ELR (cell line): ENCODE measurements at regions not wholly inside any gene's neighbourhood (a gene's known extent, or its start where the extent isn't known, plus 50 kb on each side); places are given as distances from the start of the nearest gene placed in this dataset.
A peak's percentile ranks its signal among the peaks of the same experiment; 100 is the strongest.
"Not testable (repeated sequence)": the region's sequence is repeated elsewhere in the genome, so short reads cannot be mapped to it uniquely, and the experiment has no call there.

Source experiments
- DNase-seq: peaks from one replicate; pipeline ENCODE4 v3.0.0-alpha.2; 2015; ENCODE audit warnings: low read depth

DNA sequence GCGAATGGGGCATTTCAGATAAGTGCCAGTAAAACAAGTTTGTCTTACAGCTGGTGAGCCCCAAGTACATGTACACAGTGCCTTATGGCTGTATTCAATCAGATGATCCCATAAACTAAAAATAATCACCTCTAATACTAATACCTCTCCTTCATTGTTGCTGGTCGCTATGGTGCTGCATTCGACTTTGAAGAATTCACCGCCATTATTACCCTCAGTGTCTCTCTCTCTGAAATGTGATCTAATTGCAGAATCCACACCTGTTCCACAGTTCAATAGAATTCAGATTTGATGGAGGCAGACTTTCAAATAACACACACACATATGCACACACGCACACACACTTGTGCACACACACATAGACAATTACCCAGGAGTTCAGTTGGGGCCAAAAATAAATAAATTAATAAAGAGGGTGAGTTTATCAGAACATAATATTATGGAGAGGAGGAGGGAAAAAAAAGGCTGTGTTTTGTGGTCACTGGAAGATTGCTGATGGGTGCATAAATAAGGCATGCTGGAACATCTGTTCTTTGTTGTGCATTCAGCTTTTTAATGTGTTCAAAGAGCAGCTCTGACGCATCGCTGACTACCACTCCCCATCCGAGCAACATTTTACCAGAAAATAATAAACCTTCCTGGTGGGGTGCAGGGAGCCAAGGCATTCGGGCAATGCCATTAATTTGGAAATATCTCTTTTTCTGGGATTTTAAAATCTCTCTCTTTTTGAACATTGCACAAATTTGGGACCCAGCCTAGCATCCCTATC, 235.7 kb downstream of the SATB1 start:
- DNase-seq: peak; percentile 60

DNA sequence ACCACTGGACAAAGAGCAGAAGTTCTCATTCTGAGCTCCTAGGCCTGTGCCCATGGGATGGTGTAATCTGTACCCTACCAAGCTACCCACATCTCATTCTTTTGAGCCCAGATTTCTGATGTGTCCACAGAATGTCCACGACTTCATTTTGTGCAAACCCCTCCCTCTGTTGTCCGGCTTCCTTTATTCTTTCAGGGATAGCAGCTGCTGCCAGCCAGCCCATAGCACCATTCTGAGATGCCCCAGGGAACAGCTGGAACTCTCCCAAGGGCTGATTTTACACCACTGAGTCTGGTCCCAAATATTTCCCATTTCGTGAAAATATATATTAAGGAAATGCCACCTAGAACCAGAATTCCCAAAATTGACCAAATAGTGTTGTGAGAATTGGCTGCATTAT, 236.6 kb downstream of the SATB1 start:
- DNase-seq: no peak

DNA sequence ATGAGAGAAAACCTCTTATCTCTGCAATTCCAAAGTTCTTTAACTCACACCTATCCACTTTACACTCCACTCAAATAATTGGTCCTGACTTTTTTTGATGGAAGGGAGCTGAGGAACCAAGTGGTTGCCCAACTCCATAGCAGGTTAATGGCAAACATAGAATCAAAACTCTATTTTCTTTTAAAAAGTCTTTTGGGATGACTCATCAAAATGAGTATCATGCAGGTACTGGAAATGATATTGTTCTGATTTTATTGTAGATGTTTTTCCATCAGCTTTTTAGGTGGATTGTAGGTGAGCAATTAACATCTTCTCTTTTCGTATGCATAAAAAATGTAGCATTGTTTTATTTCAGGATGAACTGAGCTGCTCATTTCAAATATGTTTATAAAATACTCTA, 239.5 kb downstream of the SATB1 start:
- no peak for DNase-seq

DNA sequence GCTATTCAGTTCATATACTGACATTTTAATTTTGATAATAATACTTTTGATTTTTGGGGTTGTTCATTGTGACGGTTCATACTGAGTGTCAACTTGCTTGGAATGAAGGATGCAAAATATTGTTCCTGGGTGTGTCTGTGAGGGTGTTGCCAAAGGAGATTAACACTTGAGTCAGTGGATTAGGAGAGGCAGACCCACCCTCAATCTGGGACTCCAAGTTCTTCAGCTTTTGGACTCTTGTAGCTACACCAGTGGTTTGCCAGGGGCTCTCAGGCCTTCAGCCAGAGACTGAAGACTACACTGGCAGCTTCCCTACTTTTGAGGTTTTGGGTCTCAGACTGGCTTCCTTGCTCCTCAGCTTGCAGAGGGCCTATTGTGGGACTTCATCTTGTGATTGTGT, 242.2 kb downstream of the SATB1 start:
- DNase-seq: not testable (repeated sequence)

DNA sequence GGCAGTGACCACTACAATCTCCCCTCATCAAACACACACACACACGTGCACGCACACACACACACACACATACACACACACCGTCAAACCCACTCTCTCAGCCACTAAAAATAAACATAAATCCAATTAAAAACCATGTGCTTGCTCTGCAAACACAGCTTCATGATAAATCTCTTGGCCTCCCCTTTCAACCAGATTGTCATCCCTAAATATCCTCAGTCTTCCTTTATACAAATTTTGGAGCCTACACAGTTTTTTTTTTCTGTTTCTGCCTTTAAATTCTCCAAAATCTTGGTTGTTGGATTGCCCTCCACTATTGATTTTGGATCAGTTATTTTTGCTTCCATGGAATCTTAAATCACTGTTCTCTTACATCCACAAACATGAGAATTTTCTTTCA, 245.6 kb downstream of the SATB1 start:
- DNase-seq: no peak

DNA sequence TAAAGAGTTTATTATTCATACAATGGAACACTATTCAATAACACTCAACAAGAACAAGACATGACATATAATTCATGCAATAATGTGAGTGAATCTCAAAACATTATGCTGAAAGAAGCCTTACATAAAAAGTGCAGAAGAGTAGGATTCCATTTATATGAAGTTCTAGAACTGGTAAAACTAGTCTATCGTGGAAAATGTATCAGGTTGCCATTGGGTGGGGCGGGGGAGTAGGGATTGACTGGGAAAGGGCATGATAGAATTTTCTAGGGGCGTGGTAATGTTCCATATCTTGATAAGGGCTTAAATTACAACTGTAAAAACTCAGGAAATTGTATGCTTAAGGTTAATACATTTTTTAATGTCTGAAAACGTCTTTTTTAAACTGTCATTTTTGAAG, 247.9 kb downstream of the SATB1 start:
- no peak for DNase-seq

DNA sequence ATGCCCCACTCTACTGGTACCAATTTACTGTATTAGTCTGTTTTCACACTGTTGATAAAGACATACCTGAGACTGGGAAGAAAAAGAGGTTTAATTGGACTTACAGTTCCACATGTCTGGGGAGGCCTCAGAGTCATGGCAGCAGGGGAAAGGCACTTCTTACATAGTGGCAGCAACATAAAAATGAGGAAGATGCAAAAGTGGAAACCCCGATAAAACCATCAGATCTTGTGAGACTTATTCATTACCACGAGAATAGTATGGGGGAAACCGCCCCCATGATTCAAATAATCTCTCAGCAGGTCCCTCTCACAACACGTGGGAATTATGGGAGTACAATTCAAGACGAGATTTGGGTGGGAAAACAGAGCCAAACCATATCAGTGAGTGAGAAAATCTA, 251.2 kb downstream of the SATB1 start:
- DNase-seq: not testable (repeated sequence)

DNA sequence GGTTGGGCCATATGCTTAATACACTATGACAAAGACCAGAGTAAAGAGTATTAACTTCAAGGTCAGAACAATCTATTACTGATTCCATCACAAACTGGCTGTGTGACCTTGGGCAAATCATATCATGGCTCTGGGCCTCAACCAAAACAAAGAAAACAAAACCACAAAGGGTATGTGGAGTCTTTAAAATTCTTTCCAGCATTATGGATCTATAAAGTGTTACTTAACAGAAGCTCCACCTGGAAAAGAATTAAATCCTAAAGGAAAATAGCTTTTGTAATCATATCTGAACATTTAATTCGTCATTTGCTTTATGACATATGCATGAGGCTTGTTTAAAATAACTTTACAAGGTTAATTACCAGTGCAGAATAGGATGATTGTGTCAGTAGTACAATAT, 265.5 kb downstream of the SATB1 start:
- DNase-seq: no peak

DNA sequence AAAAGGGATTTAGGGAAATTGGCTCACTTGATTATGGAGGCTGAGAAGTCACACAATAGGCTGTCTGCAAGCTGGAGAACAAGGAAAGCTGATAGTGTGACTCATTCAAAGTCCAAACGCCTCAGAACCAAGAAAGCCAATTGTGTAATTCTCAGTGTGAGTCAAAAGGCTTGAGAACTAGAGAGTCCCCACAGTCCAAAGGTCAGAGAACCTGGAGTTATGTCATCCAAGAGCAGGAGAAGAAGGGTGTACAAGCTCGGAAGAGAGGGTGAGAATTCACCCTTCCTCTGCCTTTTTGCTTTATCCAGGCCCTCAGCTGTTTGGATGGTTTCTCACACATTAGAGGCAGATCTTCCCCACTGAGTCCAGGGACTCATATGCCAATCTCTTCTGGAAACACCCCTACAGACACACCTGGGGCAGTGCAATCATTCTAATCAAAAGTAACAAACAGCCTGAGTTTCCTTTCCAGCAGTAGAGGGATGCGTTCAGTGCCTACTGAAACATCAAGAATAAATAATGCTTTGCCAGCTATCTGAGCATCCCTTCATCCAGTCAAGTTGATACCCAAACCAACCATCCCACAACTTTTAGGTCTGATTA, 271.5 kb downstream of the SATB1 start:
- peak; percentile 88 for DNase-seq

DNA sequence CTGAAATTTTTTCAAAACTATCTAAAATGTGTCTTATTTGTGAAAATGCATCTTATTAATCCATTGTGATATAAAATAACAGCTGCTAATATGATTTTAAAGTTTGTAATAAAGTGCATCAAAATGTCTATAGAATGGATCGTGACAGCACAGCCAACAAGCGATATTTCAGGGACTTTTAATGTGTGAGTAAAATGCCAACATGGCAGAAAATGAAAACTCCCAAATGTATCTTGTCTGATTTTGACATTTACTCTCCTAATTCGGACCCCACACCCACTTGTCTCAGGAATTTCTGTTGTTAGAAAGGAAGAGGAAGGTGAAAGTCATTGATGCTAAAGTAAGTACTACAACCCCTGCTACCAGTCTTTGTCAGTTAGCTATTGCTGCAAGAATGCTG, 273.9 kb downstream of the SATB1 start:
- DNase-seq: no peak

DNA sequence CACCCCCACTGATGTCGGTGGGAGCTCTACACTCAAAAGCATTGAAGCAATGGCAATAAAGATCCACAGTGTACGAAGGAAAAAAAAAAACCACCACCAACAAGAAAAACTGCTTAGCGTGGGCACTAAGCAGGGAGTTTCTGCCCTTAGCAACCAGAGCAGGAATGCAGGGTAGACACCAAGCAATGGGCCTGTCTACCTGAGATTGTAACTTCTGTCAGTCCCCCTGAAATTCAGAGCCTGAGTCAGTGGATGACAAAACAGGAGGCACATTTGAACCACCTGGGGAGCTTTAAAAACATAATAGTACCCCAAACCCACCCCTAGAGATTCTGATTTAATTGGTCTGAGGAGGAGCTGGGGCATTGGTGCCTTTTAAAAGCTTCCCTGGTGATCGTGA, 275.2 kb downstream of the SATB1 start:
- no peak for DNase-seq

DNA sequence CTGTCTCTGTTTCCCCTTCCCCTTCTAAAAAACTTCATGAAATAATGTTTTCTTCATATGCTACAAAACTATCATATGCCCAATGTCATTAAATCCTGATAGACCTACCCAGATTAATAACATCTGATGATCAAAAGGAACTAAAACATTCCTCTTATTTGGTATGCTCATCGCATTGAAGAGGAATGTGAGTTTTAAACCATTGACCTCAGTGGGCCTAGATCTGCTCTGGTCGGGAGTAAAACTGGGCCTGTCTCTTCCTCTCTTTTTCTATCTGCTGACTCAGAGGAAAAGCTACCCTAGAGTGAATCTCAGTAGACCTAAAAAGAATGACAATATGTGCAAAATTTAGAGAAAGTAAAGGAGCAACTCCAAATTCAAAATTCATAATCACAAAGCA, 275.8 kb downstream of the SATB1 start:
- DNase-seq: no peak

DNA sequence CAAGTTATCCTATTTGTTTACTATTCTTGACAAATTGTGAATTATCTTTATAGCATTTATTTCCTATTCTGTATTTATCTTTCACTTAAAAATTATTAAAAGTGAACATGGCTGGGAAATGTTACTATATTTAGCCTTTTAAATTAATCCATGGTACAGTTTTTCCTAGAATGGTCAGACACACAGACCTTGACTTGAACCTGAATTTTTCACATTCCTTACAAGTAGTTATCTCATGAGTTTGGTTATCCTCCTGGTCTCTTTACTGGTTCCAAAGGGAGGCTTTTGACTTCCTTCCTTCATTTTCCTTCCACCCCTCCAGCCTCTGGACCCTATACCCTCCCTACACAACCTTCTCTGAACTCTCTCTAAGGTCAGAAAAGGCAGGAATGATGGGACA, 280.6 kb downstream of the SATB1 start:
- DNase-seq: no peak

DNA sequence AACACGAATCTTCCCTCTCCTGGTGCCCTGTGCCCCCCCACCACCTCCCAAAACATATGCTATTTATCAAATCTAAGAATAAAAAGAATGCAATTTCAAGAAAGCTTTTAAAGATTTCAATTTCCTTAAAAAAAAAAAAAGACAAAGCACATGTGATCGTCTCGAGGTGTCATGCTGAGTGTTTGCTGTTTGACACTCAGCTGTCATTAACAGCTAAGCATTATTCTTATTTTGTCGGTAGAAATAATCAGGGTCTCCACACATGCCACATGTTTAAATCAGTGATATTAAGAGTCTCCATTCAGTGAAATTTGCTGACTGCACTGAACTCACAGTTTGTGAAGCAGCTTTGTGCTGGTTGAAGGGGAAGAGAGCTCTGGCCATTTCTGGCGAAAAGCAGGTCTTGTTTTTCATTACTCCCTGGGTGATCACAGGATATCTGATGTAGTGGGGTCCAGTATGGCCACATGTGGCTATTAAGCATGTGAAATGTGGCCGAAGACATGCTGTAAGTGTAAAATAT, 281.8 kb downstream of the SATB1 start:
- DNase-seq: no peak

DNA sequence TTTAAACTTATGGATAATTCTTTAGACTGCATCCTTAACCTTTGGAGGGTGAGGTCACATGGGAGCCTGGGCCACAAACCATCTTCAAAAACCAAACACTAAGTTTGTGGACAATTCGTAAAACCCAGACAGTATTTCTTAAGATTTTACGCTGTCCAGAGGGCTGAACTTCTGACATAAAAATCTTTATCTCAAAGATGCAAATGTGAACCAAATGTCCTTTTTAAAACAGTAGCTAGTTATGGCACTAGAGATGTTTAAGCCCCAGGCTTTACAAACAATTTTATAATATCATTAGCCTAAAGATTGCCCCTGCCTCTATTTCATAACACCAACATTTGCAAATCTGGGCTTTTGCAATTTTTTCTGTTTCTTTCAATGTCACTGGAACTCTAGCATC, 287.2 kb downstream of the SATB1 start:
- DNase-seq: no peak

DNA sequence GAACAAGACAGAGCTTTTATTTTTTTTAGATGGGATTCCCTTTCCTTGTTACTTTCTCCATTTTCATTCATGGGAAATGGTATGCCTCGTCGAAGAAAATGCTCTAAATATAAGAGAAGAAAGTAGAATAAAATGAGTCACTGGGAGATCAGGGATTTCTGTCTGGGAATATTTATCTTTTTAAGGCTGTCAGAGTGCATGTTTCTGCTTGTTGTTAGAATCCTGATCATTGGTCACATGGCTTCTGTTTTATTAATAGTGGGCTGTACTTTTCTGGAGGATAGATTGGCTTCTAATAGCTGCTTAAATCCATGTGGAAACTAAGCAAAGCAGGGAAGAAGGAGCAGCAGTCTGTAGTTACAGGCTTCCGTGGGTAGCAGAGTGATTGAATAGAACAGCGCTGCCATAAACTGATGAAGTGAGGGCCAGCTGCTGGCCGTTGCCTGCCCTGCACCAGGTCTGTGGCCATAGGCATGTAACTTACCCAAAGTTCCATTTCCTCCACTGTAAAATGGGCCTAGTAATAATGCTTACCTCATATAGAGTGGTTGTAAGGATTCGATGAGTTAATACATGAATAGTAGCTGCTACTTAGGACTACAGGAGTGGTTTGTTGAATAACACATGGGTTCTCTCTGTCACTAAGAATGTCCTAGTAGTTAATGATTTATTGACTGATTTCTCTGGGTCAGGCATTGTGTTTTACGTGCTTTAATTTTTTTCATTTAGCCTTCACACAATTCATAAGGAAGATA, 289.9 kb downstream of the SATB1 start:
- DNase-seq: no peak

DNA sequence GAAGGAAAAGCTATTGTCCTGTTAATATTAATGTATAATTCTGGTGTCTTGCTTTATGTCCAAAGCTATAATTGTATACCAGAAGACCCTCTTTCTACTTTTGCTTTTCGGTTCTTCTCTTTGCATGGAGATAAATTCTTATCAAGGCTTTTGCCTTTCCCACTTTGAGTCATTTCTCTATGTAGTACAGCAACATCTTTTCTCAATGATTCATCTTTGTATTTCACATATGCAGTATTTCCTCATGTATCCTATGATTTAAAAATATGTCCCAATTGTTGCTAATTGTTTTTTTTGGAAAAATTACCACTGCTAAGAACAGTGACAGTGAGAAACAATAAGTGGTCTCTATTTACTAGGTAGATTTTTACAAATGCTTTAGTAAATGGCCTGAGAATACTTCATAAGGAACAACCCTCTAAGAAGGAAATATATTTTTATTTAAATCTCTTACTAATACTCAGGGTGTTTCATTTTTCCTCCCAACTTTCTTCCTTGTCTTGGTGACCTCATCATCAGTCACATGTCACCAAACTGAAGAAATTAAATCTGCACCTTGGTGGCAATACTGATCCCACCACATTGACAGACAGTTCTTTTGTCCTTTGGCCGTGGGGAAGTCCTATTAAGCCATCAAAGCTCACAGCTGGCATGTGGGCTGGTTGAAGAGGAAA, 290.6 kb downstream of the SATB1 start:
- DNase-seq: peak; percentile 79

DNA sequence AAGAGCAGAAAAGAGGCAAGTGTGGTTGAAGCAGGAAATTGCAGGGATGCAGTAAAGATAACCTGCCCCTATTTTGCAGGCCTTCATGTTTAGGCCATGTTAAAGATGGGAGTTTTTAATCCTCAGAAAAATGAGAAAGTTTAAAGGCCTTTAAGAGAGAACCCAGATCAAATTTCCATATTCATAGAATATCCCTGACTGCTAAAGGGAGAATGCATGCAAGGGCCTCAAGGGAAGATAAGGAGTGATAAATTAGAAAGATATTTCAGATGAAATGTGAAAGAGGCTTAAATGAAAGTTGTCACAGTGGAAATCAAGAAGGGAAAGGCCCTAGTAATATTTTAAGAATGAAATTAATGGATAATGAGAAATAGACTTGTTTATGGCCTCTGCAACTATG, 292.1 kb downstream of the SATB1 start:
- DNase-seq: no peak

DNA sequence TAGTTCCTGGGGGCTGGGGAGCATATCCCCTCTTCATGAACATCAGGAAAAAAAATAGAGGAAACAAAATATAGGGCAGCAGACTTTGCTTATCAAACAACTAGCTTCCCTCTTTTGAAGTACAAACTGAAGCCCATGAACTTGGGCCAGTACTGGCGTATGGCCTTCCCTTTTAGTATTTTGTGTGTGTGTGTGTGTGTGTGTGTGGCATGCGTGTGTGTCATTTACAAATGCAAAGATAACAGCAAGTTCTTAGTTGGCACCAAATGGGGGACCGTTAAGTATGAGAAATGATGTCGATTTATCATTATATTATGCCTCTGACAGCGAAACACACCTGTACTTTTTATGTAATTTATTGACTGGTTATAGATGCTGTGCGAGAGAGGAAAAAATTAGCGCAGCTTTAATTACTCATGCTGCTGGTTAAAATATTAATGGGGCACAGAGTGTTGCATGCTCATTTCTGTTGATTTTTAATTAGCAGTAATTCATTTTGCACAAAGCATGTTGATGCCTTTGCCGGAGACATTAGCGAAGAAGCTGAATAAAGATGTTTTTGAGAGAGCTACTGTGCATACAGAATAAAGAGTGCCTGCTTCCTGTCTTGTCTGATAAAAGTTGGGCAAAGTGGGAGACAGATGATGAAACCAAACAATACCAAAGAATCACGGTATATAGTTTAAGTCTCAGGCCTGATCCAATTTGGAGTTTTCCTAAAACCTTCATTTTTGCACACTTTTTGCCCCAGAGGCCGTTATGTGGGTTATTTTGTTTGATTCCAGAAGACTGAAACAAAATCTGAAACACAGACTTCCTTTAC, 297.1 kb downstream of the SATB1 start:
- no peak for DNase-seq

DNA sequence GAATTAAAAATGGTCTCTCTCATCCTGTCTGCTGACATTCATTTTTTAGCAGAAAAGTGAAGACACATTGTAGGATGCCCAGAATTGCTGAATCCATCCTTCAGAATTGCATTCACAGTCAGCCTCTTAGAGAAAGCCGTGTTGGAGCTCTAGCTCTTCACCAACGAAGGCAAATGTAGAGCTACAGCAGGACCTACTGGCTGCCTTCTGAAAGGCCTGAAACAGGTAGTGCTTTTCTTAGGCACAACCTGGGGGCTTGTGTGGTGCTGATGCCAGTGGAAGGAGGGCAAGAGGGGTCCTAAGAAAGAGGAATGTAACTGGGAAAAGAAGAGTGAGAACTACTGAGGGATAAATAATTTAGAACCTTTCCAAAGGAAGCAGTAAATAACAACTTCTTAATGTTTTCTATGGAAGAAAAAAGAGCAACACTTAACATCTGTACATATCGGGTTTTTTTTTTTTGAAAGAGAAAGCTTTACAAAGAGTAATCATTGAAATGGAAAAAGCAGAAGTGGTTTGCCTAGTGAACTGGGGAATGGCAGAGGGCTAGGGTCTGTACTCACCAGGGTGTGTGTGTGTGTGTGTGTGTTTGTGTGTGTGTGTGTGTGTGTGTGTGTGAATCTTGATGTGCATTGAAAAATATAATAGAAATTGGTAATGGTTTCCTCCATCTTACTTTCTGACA, 297.8 kb downstream of the SATB1 start:
- DNase-seq: no peak

DNA sequence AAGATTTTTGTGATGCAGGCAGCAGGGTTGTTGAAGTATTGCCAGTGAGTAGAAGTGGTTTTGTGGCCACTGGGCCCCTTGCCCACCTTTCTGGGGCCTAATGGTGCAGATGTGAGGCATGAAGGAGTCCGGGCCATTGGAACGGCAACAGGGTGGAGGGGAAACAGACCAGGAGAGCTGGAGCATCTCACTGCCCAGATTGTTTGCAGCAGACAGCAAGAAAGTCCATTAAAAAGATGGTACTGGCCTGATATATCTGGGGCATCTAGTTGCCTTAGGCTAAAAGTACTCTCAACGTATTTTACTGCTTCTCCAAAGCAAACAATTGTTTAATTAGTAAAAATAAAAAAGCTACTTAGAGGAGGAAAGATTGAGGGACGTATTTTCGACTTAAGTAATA, 298.4 kb downstream of the SATB1 start:
- DNase-seq: no peak
